NCI-H128 (cell line): ENCODE measurements at regions not wholly inside any gene's neighbourhood (a gene's known extent, or its start where the extent isn't known, plus 50 kb on each side); places are given as distances from the start of the nearest gene placed in this dataset.

Experiments
- DNase-seq: peaks from one replicate; lab custom pipeline; 2025; ENCODE audit not compliant: unreplicated experiment; lab: John Stamatoyannopoulos, UW

GRCh38 chr7:67738145-67738544 lies 741.5 kb downstream of the TYW1 start:
- no peak for DNase-seq

- no peak for DNase-seq
Observed at GRCh38 chr7:67738958-67739357, 742.3 kb downstream of the TYW1 start.

- DNase-seq, result no peak
Observed at GRCh38 chr7:67743501-67743900, 746.9 kb downstream of the TYW1 start.

GRCh38 chr7:67752227-67752626 lies 755.6 kb downstream of the TYW1 start:
- DNase-seq, result no peak

- DNase-seq, result no peak
Observed at GRCh38 chr7:67753891-67754290, 757.3 kb downstream of the TYW1 start.

GRCh38 chr7:67754651-67755050 lies 758.0 kb downstream of the TYW1 start:
- DNase-seq, result no peak

GRCh38 chr7:67758551-67758950 lies 761.9 kb downstream of the TYW1 start:
- no peak for DNase-seq

GRCh38 chr7:67760971-67761370 lies 764.3 kb downstream of the TYW1 start:
- DNase-seq, result no peak

GRCh38 chr7:67762516-67762915 lies 765.9 kb downstream of the TYW1 start:
- DNase-seq, result no peak

GRCh38 chr7:67764289-67764688 lies 767.7 kb downstream of the TYW1 start:
- no peak for DNase-seq

- no peak for DNase-seq
Observed at GRCh38 chr7:67765481-67766175, 769.0 kb downstream of the TYW1 start.

GRCh38 chr7:67766906-67767410 lies 770.3 kb downstream of the TYW1 start:
- no peak for DNase-seq

- no peak for DNase-seq
Observed at GRCh38 chr7:67771846-67772605, 775.4 kb downstream of the TYW1 start.

GRCh38 chr7:67773081-67773480 lies 776.4 kb downstream of the TYW1 start:
- DNase-seq, result no peak

GRCh38 chr7:67777119-67777518 lies 780.5 kb downstream of the TYW1 start:
- DNase-seq, result no peak

GRCh38 chr7:67781841-67782240 lies 785.2 kb downstream of the TYW1 start:
- DNase-seq, result no peak

- DNase-seq, result no peak
Observed at GRCh38 chr7:67786021-67786420, 789.4 kb downstream of the TYW1 start.

- no peak for DNase-seq
Observed at GRCh38 chr7:67788669-67789068, 792.0 kb downstream of the TYW1 start.

GRCh38 chr7:67791918-67792317 lies 795.3 kb downstream of the TYW1 start:
- no peak for DNase-seq

GRCh38 chr7:67794544-67794943 lies 797.9 kb downstream of the TYW1 start:
- no peak for DNase-seq

- DNase-seq, result no peak
Observed at GRCh38 chr7:67803789-67804188, 807.2 kb downstream of the TYW1 start.

GRCh38 chr7:67805921-67806471 lies 809.4 kb downstream of the TYW1 start:
- no peak for DNase-seq
